Osteocyte (in vitro differentiated cells): ENCODE measurements at regions not wholly inside any gene's neighbourhood (a gene's known extent, or its start where the extent isn't known, plus 50 kb on each side); places are given as distances from the start of the nearest gene placed in this dataset.
A peak's percentile ranks its signal among the peaks of the same experiment; 100 is the strongest.

Source experiments
- DNase-seq: peaks from one replicate; pipeline ENCODE4 v3.0.0; 2021; ENCODE audit warnings: mixed read lengths; ENCODE audit not compliant: unreplicated experiment; ENCODE audit errors: extremely low spot score
- H3K27ac Mint-ChIP-seq: one replicate; pipeline ENCODE4 v1.8.0; 2021; ENCODE audit warnings: mild to moderate bottlenecking, mixed read lengths; ENCODE audit not compliant: unreplicated experiment
- H3K27me3 Mint-ChIP-seq: one replicate; pipeline ENCODE4 v1.8.0; 2021; ENCODE audit warnings: mixed read lengths; ENCODE audit not compliant: unreplicated experiment
- H3K36me3 Mint-ChIP-seq: one replicate; pipeline ENCODE4 v1.8.0; 2021; ENCODE audit warnings: mixed read lengths; ENCODE audit not compliant: unreplicated experiment
- H3K4me1 Mint-ChIP-seq: one replicate; pipeline ENCODE4 v1.8.0; 2021; ENCODE audit warnings: mixed read lengths; ENCODE audit not compliant: unreplicated experiment
- H3K4me3 Mint-ChIP-seq: one replicate; pipeline ENCODE4 v1.8.0; 2021; ENCODE audit warnings: mild to moderate bottlenecking, moderate library complexity, mixed read lengths; ENCODE audit not compliant: unreplicated experiment
- H3K9me3 Mint-ChIP-seq: one replicate; pipeline ENCODE4 v1.8.0; 2021; ENCODE audit warnings: mixed read lengths; ENCODE audit not compliant: unreplicated experiment
- TF ChIP-seq, protein P1 (sequence below): fragments of 200-600 bp; sonication (generic); IDR thresholded peaks from 2 replicates; pipeline ENCODE4 v1.5.0; 2021; ENCODE audit warnings: antibody characterized with exemption, mild to moderate bottlenecking, moderate library complexity

DNA sequence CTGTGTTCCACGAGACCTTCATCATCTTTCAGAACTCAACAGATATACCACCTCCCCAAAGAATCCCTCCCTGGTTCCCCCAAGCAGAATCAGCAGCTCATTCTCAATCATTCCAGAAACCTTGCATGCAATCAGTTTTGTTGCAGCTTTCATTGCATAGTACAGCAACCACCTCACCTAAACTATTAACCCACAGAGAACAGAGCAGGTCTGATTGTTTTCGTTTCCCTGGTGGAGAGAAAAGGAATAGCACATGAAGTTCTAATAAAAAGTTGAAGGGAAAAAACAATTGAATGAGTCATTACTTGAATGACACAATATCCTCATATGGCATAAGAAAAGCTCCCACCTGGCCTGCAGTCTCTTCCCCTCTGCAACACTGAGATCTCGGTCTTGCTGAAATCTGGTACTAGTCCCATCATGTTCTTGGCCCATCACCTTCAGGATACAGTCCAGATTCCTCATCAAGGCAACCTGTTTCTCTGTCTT lies 147.1 kb upstream of the GDF10 start:
- Mint-ChIP-seq H3K36me3 (peaks cover 3% of the 10 kb centered on the region), H3K27me3 (peaks cover 14% of the 10 kb centered on the region), H3K9me3 (peaks cover 13% of the 10 kb centered on the region), H3K27ac (no peak overlapping the region), H3K4me1 (no peaks in the 10 kb centered on the region), H3K4me3 (no peak overlapping the region)
- TF ChIP-seq, protein P1, sequence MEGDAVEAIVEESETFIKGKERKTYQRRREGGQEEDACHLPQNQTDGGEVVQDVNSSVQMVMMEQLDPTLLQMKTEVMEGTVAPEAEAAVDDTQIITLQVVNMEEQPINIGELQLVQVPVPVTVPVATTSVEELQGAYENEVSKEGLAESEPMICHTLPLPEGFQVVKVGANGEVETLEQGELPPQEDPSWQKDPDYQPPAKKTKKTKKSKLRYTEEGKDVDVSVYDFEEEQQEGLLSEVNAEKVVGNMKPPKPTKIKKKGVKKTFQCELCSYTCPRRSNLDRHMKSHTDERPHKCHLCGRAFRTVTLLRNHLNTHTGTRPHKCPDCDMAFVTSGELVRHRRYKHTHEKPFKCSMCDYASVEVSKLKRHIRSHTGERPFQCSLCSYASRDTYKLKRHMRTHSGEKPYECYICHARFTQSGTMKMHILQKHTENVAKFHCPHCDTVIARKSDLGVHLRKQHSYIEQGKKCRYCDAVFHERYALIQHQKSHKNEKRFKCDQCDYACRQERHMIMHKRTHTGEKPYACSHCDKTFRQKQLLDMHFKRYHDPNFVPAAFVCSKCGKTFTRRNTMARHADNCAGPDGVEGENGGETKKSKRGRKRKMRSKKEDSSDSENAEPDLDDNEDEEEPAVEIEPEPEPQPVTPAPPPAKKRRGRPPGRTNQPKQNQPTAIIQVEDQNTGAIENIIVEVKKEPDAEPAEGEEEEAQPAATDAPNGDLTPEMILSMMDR = peak; percentile 19
- DNase-seq = no peak

DNA sequence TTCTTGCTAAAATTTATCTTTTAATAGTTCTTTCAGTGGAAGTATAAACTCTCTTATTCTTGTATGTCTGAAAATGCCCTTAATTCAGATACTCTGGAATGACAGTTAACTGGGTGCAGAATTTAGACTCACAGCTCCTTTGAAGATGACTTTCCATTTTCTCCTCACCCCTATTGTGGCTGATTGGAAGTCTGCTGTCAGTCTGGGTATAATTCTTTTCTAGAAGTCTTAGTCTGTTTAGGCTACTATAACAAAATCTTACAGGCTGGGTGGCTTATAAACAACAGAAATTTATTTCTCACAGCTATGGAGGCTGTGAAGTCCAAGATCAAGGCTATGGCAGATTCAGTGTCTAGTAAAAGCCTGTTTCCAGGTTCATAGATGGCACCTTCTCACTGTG lies 145.2 kb upstream of the GDF10 start:
- Mint-ChIP-seq H3K36me3 (peaks cover 3% of the 10 kb centered on the region), H3K27me3 (peaks cover 4% of the 10 kb centered on the region), H3K4me3 (no peak overlapping the region), H3K9me3 (peaks cover 16% of the 10 kb centered on the region), H3K4me1 (no peaks in the 10 kb centered on the region), H3K27ac (no peak overlapping the region)
- DNase-seq = no peak
- TF ChIP-seq, protein P1 = no peak

DNA sequence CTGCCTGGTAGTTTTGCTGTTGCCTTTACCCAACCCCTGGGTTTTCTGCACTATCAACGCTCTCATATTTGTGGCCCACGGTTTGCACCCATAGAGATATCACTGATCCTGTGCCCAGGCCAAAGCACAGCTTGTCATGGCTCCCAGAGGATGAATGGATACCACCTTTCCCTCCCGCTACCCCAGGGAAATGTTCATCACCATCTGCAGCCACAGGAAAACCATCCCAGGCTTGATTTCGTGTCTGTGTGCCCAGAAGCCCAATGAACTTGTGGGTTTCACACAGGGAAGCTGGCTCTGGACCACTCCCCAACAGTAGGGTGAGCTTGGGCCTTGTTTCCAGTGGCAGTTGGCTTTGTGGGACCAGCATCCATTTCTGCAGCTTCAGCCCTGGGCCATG lies 143.1 kb upstream of the GDF10 start:
- Mint-ChIP-seq H3K36me3 (peaks cover 3% of the 10 kb centered on the region), H3K4me1 (peaks cover 2% of the 10 kb centered on the region), H3K4me3 (no peak overlapping the region), H3K27me3 (no peaks in the 10 kb centered on the region), H3K9me3 (peaks cover 16% of the 10 kb centered on the region), H3K27ac (no peak overlapping the region)
- peak; percentile 54 for DNase-seq
- TF ChIP-seq, protein P1 = no peak

DNA sequence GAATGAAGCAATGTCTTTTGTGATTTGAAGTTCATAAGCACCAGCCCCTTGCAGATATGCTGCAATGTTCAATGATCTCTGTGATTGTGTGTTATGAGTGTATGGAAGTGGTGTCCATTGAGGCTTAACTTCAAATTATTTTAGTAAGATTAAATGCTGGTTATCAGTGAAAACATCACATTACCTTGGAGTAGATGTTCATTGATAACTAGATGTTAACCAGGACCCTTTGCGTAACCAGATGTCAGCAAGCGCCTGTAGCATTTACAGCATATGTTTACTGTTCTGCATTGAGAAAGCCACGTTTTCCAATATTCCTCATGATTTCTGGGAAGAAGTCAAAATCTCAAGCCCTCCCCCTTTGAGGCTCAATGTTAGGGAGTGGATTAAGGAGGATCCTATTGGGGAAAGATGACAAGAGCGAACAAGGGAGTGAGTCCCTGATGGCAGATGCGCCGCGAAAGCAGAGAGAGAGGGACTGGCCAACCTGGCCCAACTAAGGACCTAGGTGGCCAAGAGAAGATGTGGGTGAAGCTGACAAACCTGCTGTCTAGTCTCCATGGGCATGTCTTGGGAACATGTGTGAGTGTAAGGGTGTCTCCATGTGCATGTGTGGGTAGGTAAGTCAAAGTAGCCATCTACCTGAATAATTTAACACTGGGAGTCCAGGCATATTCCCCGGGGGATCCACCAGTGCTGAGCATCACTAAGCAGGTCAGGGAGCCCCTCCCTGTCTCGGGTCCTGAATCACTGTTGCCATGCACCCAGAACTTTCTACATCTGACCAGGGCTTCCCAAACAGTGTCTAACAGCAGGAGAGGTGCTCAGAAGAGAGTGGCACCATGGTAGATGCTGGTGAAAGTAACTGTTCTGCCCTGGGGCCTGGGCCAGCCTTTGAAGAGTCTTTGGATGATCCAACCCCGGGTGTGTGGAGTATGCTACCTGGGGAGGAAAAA lies 141.6 kb upstream of the GDF10 start:
- Mint-ChIP-seq H3K4me1 (peaks cover 2% of the 10 kb centered on the region), H3K9me3 (peaks cover 16% of the 10 kb centered on the region), H3K27me3 (no peaks in the 10 kb centered on the region), H3K27ac (no peak overlapping the region), H3K4me3 (no peak overlapping the region), H3K36me3 (peaks cover 3% of the 10 kb centered on the region)
- DNase-seq = peak; percentile 59
- TF ChIP-seq, protein P1 = no peak
